Smooth muscle cell (in vitro differentiated cells): ENCODE measurements at regions not wholly inside any gene's neighbourhood (a gene's known extent, or its start where the extent isn't known, plus 50 kb on each side); places are given as distances from the start of the nearest gene placed in this dataset.

Experiments used
- DNase-seq: peaks from one replicate; lab custom pipeline; 2025; ENCODE audit not compliant: unreplicated experiment; lab: John Stamatoyannopoulos, UW
- H2AFZ ChIP-seq: fragments of 200-600 bp; sonication (generic); 2 replicates; pipeline ENCODE4 v1.6.0; 2016; ENCODE audit warnings: antibody characterized with exemption, low read depth, mild to moderate bottlenecking
- H3F3A ChIP-seq: fragments of 200-600 bp; sonication (generic); 2 replicates; pipeline ENCODE4 v1.6.0; 2017; ENCODE audit warnings: antibody characterized with exemption, low read depth
- H3K27ac ChIP-seq: fragments of 200-600 bp; sonication (generic); 2 replicates; pipeline ENCODE4 v1.5.1; 2016; ENCODE audit warnings: low read depth, mild to moderate bottlenecking
- H3K27me3 ChIP-seq: fragments of 200-600 bp; sonication (generic); 2 replicates; pipeline ENCODE4 v1.6.1; 2016; ENCODE audit warnings: low read depth, mild to moderate bottlenecking
- H3K36me3 ChIP-seq: fragments of 200-600 bp; sonication (generic); 2 replicates; pipeline ENCODE4 v1.5.1; 2016; ENCODE audit warnings: low read depth
- H3K4me1 ChIP-seq: fragments of 200-600 bp; sonication (generic); 2 replicates; pipeline ENCODE4 v1.5.1; 2016; ENCODE audit warnings: low read depth
- H3K4me2 ChIP-seq: fragments of 200-600 bp; sonication (generic); 2 replicates; pipeline ENCODE4 v1.6.0; 2016; ENCODE audit warnings: mild to moderate bottlenecking
- H3K4me3 ChIP-seq: fragments of 200-600 bp; sonication (generic); 2 replicates; pipeline ENCODE4 v1.5.1; 2016; ENCODE audit warnings: mild to moderate bottlenecking
- H3K79me2 ChIP-seq: fragments of 200-600 bp; sonication (generic); 2 replicates; pipeline ENCODE4 v1.6.0; 2016; ENCODE audit warnings: low read depth, mild to moderate bottlenecking
- H3K9ac ChIP-seq: fragments of 200-600 bp; sonication (generic); 2 replicates; pipeline ENCODE4 v1.6.0; 2016; ENCODE audit warnings: low read depth
- H3K9me3 ChIP-seq: fragments of 200-600 bp; sonication (generic); replicated peaks from 2 replicates; pipeline ENCODE4 v1.5.1; 2016; ENCODE audit warnings: low read depth
- H4K20me1 ChIP-seq: fragments of 200-600 bp; sonication (generic); 2 replicates; pipeline ENCODE4 v1.6.0; 2016; ENCODE audit warnings: low read depth
- WGBS: methylation state at CpG from one replicate; pipeline ENCODE4 v1.1.7; 2016; ENCODE audit warnings: low lambda C conversion rate; 5-methylcytosine and 5-hydroxymethylcytosine counted together
- TF ChIP-seq, protein P1 (sequence below): fragments of 200-600 bp; sonication (generic); IDR thresholded peaks from 2 replicates; pipeline ENCODE4 v1.5.1; 2017; ENCODE audit warnings: borderline replicate concordance, mild to moderate bottlenecking, antibody characterized with exemption; ENCODE audit not compliant: insufficient read depth, poor library complexity, severe bottlenecking

DNA sequence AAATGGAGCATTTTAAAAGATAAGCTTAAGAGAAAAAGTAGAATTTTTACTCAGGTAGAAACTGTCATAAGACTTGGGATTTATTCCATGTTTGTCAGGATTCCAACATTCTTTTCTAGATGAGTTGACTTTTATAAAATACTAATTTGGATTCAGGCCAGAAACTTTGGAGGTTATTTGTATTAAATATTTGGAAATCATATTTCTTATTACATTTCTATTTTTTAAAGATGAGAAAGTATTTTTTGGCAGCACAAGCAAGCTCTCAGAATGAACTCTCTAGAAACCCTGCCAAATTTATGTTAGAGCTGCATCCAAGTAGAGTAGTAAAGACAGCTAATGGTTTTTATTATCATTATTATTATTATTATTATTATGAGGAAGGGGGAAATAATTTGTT is 1014.9 kb upstream of the GJE1 start:
- no peak overlapping the region for H3K4me3 ChIP-seq
- no peaks in the 10 kb centered on the region for H4K20me1 ChIP-seq
- DNase-seq: no peak
- no peak overlapping the region for H3K9ac ChIP-seq
- H3K27me3 ChIP-seq: no peaks in the 10 kb centered on the region
- H3K27ac ChIP-seq: no peak overlapping the region
- no peak overlapping the region for H3K4me2 ChIP-seq
- H3F3A ChIP-seq: no peaks in the 10 kb centered on the region
- H3K79me2 ChIP-seq: no peaks in the 10 kb centered on the region
- TF ChIP-seq, protein P1, sequence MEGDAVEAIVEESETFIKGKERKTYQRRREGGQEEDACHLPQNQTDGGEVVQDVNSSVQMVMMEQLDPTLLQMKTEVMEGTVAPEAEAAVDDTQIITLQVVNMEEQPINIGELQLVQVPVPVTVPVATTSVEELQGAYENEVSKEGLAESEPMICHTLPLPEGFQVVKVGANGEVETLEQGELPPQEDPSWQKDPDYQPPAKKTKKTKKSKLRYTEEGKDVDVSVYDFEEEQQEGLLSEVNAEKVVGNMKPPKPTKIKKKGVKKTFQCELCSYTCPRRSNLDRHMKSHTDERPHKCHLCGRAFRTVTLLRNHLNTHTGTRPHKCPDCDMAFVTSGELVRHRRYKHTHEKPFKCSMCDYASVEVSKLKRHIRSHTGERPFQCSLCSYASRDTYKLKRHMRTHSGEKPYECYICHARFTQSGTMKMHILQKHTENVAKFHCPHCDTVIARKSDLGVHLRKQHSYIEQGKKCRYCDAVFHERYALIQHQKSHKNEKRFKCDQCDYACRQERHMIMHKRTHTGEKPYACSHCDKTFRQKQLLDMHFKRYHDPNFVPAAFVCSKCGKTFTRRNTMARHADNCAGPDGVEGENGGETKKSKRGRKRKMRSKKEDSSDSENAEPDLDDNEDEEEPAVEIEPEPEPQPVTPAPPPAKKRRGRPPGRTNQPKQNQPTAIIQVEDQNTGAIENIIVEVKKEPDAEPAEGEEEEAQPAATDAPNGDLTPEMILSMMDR: no peak
- H3K9me3 ChIP-seq: no peaks in the 10 kb centered on the region
- no peaks in the 10 kb centered on the region for H3K4me1 ChIP-seq
- H3K36me3 ChIP-seq: no peaks in the 10 kb centered on the region
- no peak overlapping the region for H2AFZ ChIP-seq

DNA sequence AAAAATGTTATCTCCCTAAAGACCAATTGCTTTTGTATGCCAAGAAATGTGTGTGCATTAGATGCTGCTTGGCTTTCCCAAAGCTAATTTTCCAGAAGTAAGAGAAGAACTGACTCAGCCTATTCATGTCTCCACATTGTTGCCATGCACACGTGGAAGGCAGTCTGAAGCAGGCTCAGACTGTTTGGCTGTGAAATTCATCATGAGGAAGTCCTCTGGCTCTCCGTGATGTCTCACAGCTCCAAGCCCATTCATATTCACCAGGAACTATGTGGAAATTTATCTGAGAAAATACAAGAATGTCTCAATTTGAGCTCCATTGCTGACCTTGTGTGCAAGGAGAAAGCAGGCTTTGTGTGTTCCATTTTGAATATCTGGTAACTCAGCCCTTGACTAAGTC is 1022.2 kb upstream of the GJE1 start:
- H3K9ac ChIP-seq: no peak overlapping the region
- WGBS: 63% methylated on average over 2 of the region's 2 CpGs
- no peaks in the 10 kb centered on the region for H3K9me3 ChIP-seq
- peaks cover 4% of the 10 kb centered on the region for H3K4me1 ChIP-seq
- no peaks in the 10 kb centered on the region for H3F3A ChIP-seq
- no peaks in the 10 kb centered on the region for H3K36me3 ChIP-seq
- DNase-seq: no peak
- H3K4me2 ChIP-seq: no peak overlapping the region
- TF ChIP-seq, protein P1: no peak
- no peak overlapping the region for H3K4me3 ChIP-seq
- no peaks in the 10 kb centered on the region for H3K79me2 ChIP-seq
- no peak overlapping the region for H2AFZ ChIP-seq
- H3K27me3 ChIP-seq: no peaks in the 10 kb centered on the region
- no peaks in the 10 kb centered on the region for H4K20me1 ChIP-seq
- no peak overlapping the region for H3K27ac ChIP-seq

DNA sequence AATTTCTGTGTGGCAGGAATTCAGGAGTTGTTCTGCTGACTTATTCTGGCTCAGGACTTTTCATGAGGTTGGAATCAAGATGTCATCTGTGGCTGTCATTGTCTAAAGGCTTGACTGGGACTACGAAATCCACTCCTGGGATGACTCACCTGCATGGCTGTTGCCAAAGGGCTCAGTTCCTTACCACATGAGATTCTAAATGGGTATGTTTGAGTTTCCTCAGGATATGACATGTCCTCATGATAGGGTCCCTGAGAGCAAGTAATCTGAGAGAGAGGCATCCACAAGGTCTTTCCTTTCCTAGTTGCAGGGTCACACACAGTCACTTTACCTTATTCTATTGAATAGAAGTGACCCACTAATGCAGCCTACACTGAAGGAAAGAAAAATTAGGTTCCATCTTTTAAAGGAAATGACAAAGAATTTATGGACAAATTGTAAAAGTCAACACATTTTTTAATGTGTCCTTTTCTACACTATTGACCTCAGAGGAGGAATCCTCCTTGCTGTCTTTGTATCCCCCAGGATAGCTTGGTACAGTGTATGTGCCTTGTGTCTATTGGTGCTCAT is 1025.0 kb upstream of the GJE1 start:
- H3K4me1 ChIP-seq: peaks cover 4% of the 10 kb centered on the region
- no peak for DNase-seq
- no peak overlapping the region for H3K27ac ChIP-seq
- H3K4me3 ChIP-seq: no peak overlapping the region
- H4K20me1 ChIP-seq: no peaks in the 10 kb centered on the region
- H3K27me3 ChIP-seq: no peaks in the 10 kb centered on the region
- TF ChIP-seq, protein P1: no peak
- no peaks in the 10 kb centered on the region for H3K9me3 ChIP-seq
- H3K79me2 ChIP-seq: no peaks in the 10 kb centered on the region
- no peaks in the 10 kb centered on the region for H3F3A ChIP-seq
- 50% methylated on average over 1 of the region's 1 CpG for WGBS
- no peak overlapping the region for H3K9ac ChIP-seq
- H3K36me3 ChIP-seq: no peaks in the 10 kb centered on the region
- no peak overlapping the region for H3K4me2 ChIP-seq
- no peak overlapping the region for H2AFZ ChIP-seq

DNA sequence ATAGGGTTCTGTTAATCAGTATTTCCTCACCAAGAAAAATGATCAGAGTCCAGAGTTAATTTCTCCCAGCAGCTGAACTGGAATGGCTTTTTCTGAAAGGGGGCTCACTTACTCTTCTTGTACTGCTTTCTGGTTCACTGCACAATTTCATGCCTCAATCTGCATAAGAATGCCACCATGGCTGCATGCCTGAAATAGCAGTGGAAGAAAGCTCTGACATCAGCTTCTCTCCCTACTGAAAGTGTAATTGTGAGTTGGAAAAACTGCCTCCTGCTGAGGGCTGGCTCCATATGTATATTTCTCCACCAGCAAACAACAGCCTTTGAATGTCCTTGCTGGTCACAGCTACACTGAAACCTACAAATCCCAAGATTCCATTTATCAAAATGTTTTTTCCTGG is 1027.2 kb upstream of the GJE1 start:
- Histone ChIP-seq H3K36me3 (no peaks in the 10 kb centered on the region), H3K4me2 (no peak overlapping the region), H3K27me3 (no peaks in the 10 kb centered on the region), H3K9ac (no peak overlapping the region), H3K4me1 (peaks cover 4% of the 10 kb centered on the region), H3K79me2 (no peaks in the 10 kb centered on the region), H3K27ac (peak overlapping the region; percentile 49), H3K9me3 (no peaks in the 10 kb centered on the region), H3F3A (no peaks in the 10 kb centered on the region), H4K20me1 (no peaks in the 10 kb centered on the region), H2AFZ (peak overlapping the region; percentile 64), H3K4me3 (no peak overlapping the region)
- no peak for DNase-seq
- TF ChIP-seq, protein P1: no peak
